ENCODE measurements at regions not wholly inside any gene's neighbourhood (a gene's known extent, or its start where the extent isn't known, plus 50 kb on each side); places are given as distances from the start of the nearest gene placed in this dataset.

- no peak for DNase-seq (ENCODE audit: low spot score)
These were observed 52.6 kb upstream of the TGFBR2 start for GRCh38 chr3:30553641-30554316.

GRCh38 chr3:30554317-30554690, 52.1 kb upstream of the TGFBR2 start:
- DNase-seq (ENCODE audit: low spot score), result no peak

GRCh38 chr3:30555968-30556367, 50.4 kb upstream of the TGFBR2 start:
- DNase-seq (ENCODE audit: low spot score), result no peak
